GM18870 (cell line): ENCODE measurements at regions not wholly inside any gene's neighbourhood (a gene's known extent, or its start where the extent isn't known, plus 50 kb on each side); places are given as distances from the start of the nearest gene placed in this dataset.

Experiments used
- ATAC-seq: cut with Tn5 transposase; IDR thresholded peaks from one replicate; pipeline ENCODE4 v1.9.1; 2021; ENCODE audit warnings: moderate library complexity; ENCODE audit not compliant: unreplicated experiment

- ATAC-seq, result no peak
Measured at GRCh38 chr15:39227001-39227400, 353.9 kb upstream of the THBS1 start.

- no peak for ATAC-seq
Measured at GRCh38 chr15:39228889-39229288, 352.0 kb upstream of the THBS1 start.

GRCh38 chr15:39230205-39230907 lies 350.5 kb upstream of the THBS1 start:
- ATAC-seq, result no peak

- no peak for ATAC-seq
Measured at GRCh38 chr15:39230908-39231285, 350.0 kb upstream of the THBS1 start.

GRCh38 chr15:39232512-39232911 lies 348.4 kb upstream of the THBS1 start:
- ATAC-seq, result no peak

GRCh38 chr15:39235084-39235795 lies 345.6 kb upstream of the THBS1 start:
- ATAC-seq, result no peak

GRCh38 chr15:39236375-39236774 lies 344.5 kb upstream of the THBS1 start:
- ATAC-seq, result no peak

GRCh38 chr15:39238443-39238842 lies 342.4 kb upstream of the THBS1 start:
- no peak for ATAC-seq

- no peak for ATAC-seq
Measured at GRCh38 chr15:39239562-39239961, 341.3 kb upstream of the THBS1 start.

- no peak for ATAC-seq
Measured at GRCh38 chr15:39242345-39242744, 338.5 kb upstream of the THBS1 start.

- no peak for ATAC-seq
Measured at GRCh38 chr15:39243396-39243795, 337.5 kb upstream of the THBS1 start.

GRCh38 chr15:39244776-39245175 lies 336.1 kb upstream of the THBS1 start:
- no peak for ATAC-seq

- ATAC-seq, result no peak
Measured at GRCh38 chr15:39246523-39246922, 334.4 kb upstream of the THBS1 start.

GRCh38 chr15:39247574-39247973 lies 333.3 kb upstream of the THBS1 start:
- no peak for ATAC-seq

- no peak for ATAC-seq
Measured at GRCh38 chr15:39248204-39248603, 332.7 kb upstream of the THBS1 start.

- ATAC-seq, result no peak
Measured at GRCh38 chr15:39250001-39250400, 330.9 kb upstream of the THBS1 start.

- ATAC-seq, result no peak
Measured at GRCh38 chr15:39250460-39251186, 330.3 kb upstream of the THBS1 start.

GRCh38 chr15:39251413-39252133 lies 329.3 kb upstream of the THBS1 start:
- no peak for ATAC-seq

GRCh38 chr15:39252134-39252470 lies 328.8 kb upstream of the THBS1 start:
- ATAC-seq, result no peak

- ATAC-seq, result no peak
Measured at GRCh38 chr15:39253552-39253951, 327.3 kb upstream of the THBS1 start.

GRCh38 chr15:39254181-39254580 lies 326.7 kb upstream of the THBS1 start:
- ATAC-seq, result no peak
